ENCODE measurements at regions not wholly inside any gene's neighbourhood (a gene's known extent, or its start where the extent isn't known, plus 50 kb on each side); places are given as distances from the start of the nearest gene placed in this dataset.

GRCh38 chr5:160507221-160507721 lies 85.6 kb downstream of the PTTG1 start:
- Histone ChIP-seq H3K27me3 (ENCODE audit: insufficient read depth, low read depth) (peaks cover 34% of the 10 kb centered on the region), H2AFZ (no peak overlapping the region), H3K4me2 (no peak overlapping the region), H3K36me3 (ENCODE audit: low read depth) (no peaks in the 10 kb centered on the region), H3K79me2 (ENCODE audit: low read depth) (no peaks in the 10 kb centered on the region), H3K4me1 (replicated peaks; ENCODE audit: insufficient read depth) (no peaks in the 10 kb centered on the region), H4K20me1 (ENCODE audit: insufficient read depth) (no peaks in the 10 kb centered on the region), H3K4me3 (no peak overlapping the region), H3K9me3 (ENCODE audit: insufficient read depth, low read depth) (no peaks in the 10 kb centered on the region), H3K27ac (no peak overlapping the region), H3K9me2 (ENCODE audit: insufficient read depth) (no peaks in the 10 kb centered on the region), H3F3A (ENCODE audit: insufficient read depth, low read depth) (no peaks in the 10 kb centered on the region)
- intact Hi-C loops (cut with micrococcal nuclease; ENCODE audit: unreplicated experiment) = no loop called here
- ChIA-PET CTCF (no interaction called here), POLR2A (ENCODE audit: unreplicated experiment) (no interaction called here)
- BruUV-seq (replicated peaks) = no TSS peak
- DNase-seq = no peak
- TF ChIP-seq CTCF (conservative IDR thresholded peaks at IDR 0.05) = no peak
- TF ChIP-seq EZH2 (IDR thresholded peaks at IDR 0.05; ENCODE audit: low read depth) = no peak

GRCh38 chr5:160508780-160509361 lies 87.2 kb downstream of the PTTG1 start:
- no peak for TF ChIP-seq EZH2 (IDR thresholded peaks at IDR 0.05; ENCODE audit: low read depth)
- peak; percentile 92 for TF ChIP-seq CTCF (conservative IDR thresholded peaks at IDR 0.05)
- Histone ChIP-seq H3K9me2 (ENCODE audit: insufficient read depth) (no peaks in the 10 kb centered on the region), H3K79me2 (ENCODE audit: low read depth) (no peaks in the 10 kb centered on the region), H3K36me3 (ENCODE audit: low read depth) (no peaks in the 10 kb centered on the region), H3K4me1 (replicated peaks; ENCODE audit: insufficient read depth) (no peaks in the 10 kb centered on the region), H3K27me3 (ENCODE audit: insufficient read depth, low read depth) (peaks cover 40% of the 10 kb centered on the region), H3K27ac (no peak overlapping the region), H2AFZ (no peak overlapping the region), H3K9me3 (ENCODE audit: insufficient read depth, low read depth) (no peaks in the 10 kb centered on the region), H3F3A (ENCODE audit: insufficient read depth, low read depth) (no peaks in the 10 kb centered on the region), H3K4me2 (no peak overlapping the region), H3K4me3 (no peak overlapping the region), H4K20me1 (ENCODE audit: insufficient read depth) (no peaks in the 10 kb centered on the region)
- DNase-seq = peak; percentile 60
- BruUV-seq (replicated peaks) = no TSS peak
- intact Hi-C loops (cut with micrococcal nuclease; ENCODE audit: unreplicated experiment) = loop anchor here (1.0 to 2.0 kb wide), 2 partner anchors 70 to 278 kb away; no protein-coding TSS in a partner anchor
- CTCF ChIA-PET = no interaction called here
- POLR2A ChIA-PET (ENCODE audit: unreplicated experiment) = no interaction called here

- Histone ChIP-seq H3K4me2 (no peak overlapping the region), H3K4me1 (replicated peaks; ENCODE audit: insufficient read depth) (no peaks in the 10 kb centered on the region), H3F3A (ENCODE audit: insufficient read depth, low read depth) (no peaks in the 10 kb centered on the region), H4K20me1 (ENCODE audit: insufficient read depth) (no peaks in the 10 kb centered on the region), H3K27ac (no peak overlapping the region), H3K4me3 (no peak overlapping the region), H2AFZ (no peak overlapping the region), H3K9me2 (ENCODE audit: insufficient read depth) (no peaks in the 10 kb centered on the region), H3K79me2 (ENCODE audit: low read depth) (no peaks in the 10 kb centered on the region), H3K27me3 (ENCODE audit: insufficient read depth, low read depth) (peaks cover 43% of the 10 kb centered on the region), H3K36me3 (ENCODE audit: low read depth) (no peaks in the 10 kb centered on the region), H3K9me3 (ENCODE audit: insufficient read depth, low read depth) (no peaks in the 10 kb centered on the region)
- POLR2A ChIA-PET (ENCODE audit: unreplicated experiment) = no interaction called here
- TF ChIP-seq EZH2 (IDR thresholded peaks at IDR 0.05; ENCODE audit: low read depth) (no peak), CTCF (conservative IDR thresholded peaks at IDR 0.05) (no peak)
- no peak for DNase-seq
- intact Hi-C loops (cut with micrococcal nuclease; ENCODE audit: unreplicated experiment) = no loop called here
- CTCF ChIA-PET = no interaction called here
- no TSS peak for BruUV-seq (replicated peaks)
These were observed 89.8 kb downstream of the PTTG1 start for GRCh38 chr5:160511280-160511929.
